Erythroblast (primary cell): ENCODE measurements at regions not wholly inside any gene's neighbourhood (a gene's known extent, or its start where the extent isn't known, plus 50 kb on each side); places are given as distances from the start of the nearest gene placed in this dataset.

Source experiments
- GATA1 ChIP-seq: IDR thresholded peaks from 2 replicates; pipeline ENCODE4 v1.6.1; 2011; ENCODE audit warnings: low read depth, mild to moderate bottlenecking, control low read depth, low read length, moderate library complexity
- POLR2A ChIP-seq: IDR thresholded peaks from 2 replicates; pipeline ENCODE4 v1.6.1; 2011; ENCODE audit warnings: mild to moderate bottlenecking, low read length

DNA sequence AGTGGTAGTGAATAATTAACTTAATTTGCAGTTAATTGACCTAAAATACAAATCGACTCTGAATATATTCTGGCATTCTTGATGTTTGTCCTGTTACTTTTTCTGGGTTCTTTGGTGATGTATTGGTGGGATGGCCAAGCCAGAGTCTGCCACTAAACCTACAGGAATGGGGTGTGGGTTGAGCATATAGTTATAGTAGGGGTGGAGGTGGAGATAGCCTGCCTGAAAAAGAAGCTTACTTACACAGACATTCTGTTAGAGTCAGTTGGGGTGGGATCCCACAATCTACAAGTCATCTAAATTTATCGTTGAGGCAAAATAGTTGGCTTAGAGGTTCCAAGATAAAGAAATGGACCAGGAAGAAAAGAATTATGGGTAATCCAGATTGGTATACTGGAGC is 787.7 kb downstream of the TMTC2 start:
- TF ChIP-seq POLR2A (no peak), GATA1 (no peak)
